Natural killer cell treated with Interleukin-12 subunit alpha and Interleukin-12 subunit beta and Interleukin-15 and Interleukin-18, amount 100 ng/mL, for 72 hours (primary cell): ENCODE measurements at regions not wholly inside any gene's neighbourhood (a gene's known extent, or its start where the extent isn't known, plus 50 kb on each side); places are given as distances from the start of the nearest gene placed in this dataset.

Source experiments
- ATAC-seq, 2 donors: fragments of 150-1000 bp; cut with Tn5 transposase in 1 of 2; sonication (Bioruptor Pico), chemical (Tn5 transposase) in 1 of 2; 2 replicates each; pipeline ENCODE4 v1.10.0; 2021
- DNase-seq: peaks from one replicate; pipeline ENCODE4 v3.0.0; 2022; ENCODE audit warnings: low spot score
- H3K27ac Mint-ChIP-seq, 2 donors: 1 replicate in 1 of 2; 2 replicates in 1 of 2; pipeline ENCODE4 v1.8.0; 2022; ENCODE audit warnings: mixed read lengths in 2 of 2, mild to moderate bottlenecking in 1 of 2, moderate library complexity in 1 of 2
- H3K27me3 Mint-ChIP-seq, 2 donors: 1 replicate in 1 of 2; 2 replicates in 1 of 2; pipeline ENCODE4 v1.8.0; 2022; ENCODE audit warnings: mixed read lengths in 2 of 2
- H3K36me3 Mint-ChIP-seq: one replicate; pipeline ENCODE4 v1.8.0; 2022; ENCODE audit warnings: mixed read lengths
- H3K4me1 Mint-ChIP-seq, 2 donors: 1 replicate in 1 of 2; 2 replicates in 1 of 2; pipeline ENCODE4 v1.8.0; 2022; ENCODE audit warnings: low read depth in 2 of 2, mixed read lengths in 2 of 2, mild to moderate bottlenecking in 1 of 2
- H3K4me3 Mint-ChIP-seq: one replicate; pipeline ENCODE4 v1.8.0; 2022; ENCODE audit warnings: mixed read lengths
- H3K9me3 Mint-ChIP-seq: 2 replicates; pipeline ENCODE4 v1.8.0; 2022; ENCODE audit warnings: mixed read lengths

DNA sequence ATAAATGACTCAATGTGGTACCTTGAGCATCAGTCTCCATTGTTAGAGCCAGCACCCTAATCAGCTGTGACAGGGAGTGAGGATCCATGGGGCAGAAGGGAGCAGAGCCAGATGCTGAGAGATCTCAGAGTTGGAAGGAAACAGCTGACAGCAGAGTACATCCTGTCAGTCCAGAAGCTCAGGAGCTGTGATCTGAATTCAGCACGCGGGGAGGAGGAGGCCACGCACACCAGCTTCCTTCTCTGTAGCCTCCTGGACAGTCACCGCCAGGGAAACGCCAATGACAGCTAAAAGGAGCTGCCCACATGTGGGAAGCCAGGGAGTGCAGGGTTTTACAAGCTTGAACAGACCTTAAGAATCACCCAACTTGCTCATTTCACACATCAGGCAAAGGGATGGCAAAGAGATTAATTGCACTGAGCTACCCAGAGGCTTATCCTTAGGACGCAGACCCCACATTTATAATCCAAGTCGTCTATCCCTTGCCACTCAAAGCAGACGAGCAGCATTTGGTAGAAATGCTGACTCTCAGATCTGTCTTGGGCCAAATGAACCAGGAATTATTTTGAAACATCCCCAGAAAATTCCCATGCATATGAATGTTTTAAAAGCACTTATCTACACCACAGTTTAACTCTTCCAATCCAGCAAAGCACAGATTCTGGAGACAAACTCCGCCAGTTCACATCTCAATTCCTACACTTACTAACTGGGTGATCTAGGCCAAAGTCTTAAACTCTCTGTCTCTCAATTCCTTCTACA lies 322.6 kb upstream of the TMTC1 start:
- Mint-ChIP-seq H3K4me1 (no peaks in the 10 kb centered on the region), H3K27me3 (no peaks in the 10 kb centered on the region), H3K9me3 (peaks cover 19% of the 10 kb centered on the region), H3K36me3 (no peaks in the 10 kb centered on the region), H3K27ac (no peak overlapping the region), H3K4me3 (no peak overlapping the region)
- ATAC-seq: no peak
- DNase-seq: no peak

- no peak for DNase-seq
- H3K4me3 Mint-ChIP-seq: no peak overlapping the region
- no peaks in the 10 kb centered on the region for H3K4me1 Mint-ChIP-seq
- no peaks in the 10 kb centered on the region for H3K36me3 Mint-ChIP-seq
- H3K27me3 Mint-ChIP-seq: no peaks in the 10 kb centered on the region
- H3K27ac Mint-ChIP-seq: no peak overlapping the region
- H3K9me3 Mint-ChIP-seq: peaks cover 16% of the 10 kb centered on the region
- ATAC-seq: no peak
Observed at GRCh38 chr12:30105505-30105904, 321.8 kb upstream of the TMTC1 start.

- no peak overlapping the region for H3K4me3 Mint-ChIP-seq
- no peak for ATAC-seq
- peaks cover 19% of the 10 kb centered on the region for H3K9me3 Mint-ChIP-seq
- no peak overlapping the region for H3K27ac Mint-ChIP-seq
- no peaks in the 10 kb centered on the region for H3K36me3 Mint-ChIP-seq
- H3K27me3 Mint-ChIP-seq: no peaks in the 10 kb centered on the region
- DNase-seq: no peak
- H3K4me1 Mint-ChIP-seq: no peaks in the 10 kb centered on the region
Observed at GRCh38 chr12:30104971-30105370, 321.2 kb upstream of the TMTC1 start.

DNA sequence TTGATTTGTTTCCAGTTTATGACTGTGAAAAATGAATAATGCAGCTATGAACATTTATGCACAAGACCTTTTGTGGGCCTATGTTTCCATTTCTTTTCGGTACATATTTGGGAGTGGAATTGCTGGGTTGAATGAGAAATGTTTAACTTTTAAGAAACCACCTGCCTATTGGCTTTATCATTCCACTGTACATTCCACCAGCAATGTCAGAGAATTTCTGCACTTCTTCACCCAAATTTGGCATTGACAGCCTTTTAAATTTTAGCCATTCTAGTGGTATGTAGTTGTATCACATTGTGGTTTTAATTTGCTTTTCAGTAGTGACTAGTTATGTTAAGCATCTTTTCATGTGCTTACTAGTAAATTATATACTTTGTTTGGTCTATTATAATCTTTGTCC lies 317.0 kb upstream of the TMTC1 start:
- ATAC-seq: no peak
- Mint-ChIP-seq H3K27ac (no peak overlapping the region), H3K9me3 (peaks cover 10% of the 10 kb centered on the region), H3K4me1 (no peaks in the 10 kb centered on the region), H3K36me3 (no peaks in the 10 kb centered on the region), H3K4me3 (no peak overlapping the region), H3K27me3 (no peaks in the 10 kb centered on the region)
- DNase-seq: no peak

DNA sequence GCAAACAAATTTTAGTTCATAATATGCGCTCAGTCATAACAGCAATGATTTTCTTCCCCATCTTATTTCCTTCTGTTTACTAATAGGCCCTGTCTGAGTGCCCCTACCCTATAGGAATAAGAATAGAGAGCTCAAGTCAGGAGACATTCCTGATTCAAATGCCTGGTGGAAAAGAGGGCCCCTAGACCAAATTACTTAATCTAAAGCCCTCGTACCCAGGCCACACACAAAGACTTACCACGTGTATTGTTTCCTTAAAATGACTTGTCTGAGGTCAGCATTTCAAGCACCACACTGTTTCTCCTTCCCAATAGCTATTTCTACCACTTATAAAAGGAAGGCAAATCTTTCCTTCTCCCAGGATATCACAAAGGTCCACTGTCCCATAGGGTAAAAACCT lies 314.9 kb upstream of the TMTC1 start:
- no peaks in the 10 kb centered on the region for H3K36me3 Mint-ChIP-seq
- no peak for DNase-seq
- H3K27ac Mint-ChIP-seq: no peak overlapping the region
- no peaks in the 10 kb centered on the region for H3K27me3 Mint-ChIP-seq
- peaks cover 7% of the 10 kb centered on the region for H3K9me3 Mint-ChIP-seq
- no peak overlapping the region for H3K4me3 Mint-ChIP-seq
- H3K4me1 Mint-ChIP-seq: no peaks in the 10 kb centered on the region
- ATAC-seq: no peak

DNA sequence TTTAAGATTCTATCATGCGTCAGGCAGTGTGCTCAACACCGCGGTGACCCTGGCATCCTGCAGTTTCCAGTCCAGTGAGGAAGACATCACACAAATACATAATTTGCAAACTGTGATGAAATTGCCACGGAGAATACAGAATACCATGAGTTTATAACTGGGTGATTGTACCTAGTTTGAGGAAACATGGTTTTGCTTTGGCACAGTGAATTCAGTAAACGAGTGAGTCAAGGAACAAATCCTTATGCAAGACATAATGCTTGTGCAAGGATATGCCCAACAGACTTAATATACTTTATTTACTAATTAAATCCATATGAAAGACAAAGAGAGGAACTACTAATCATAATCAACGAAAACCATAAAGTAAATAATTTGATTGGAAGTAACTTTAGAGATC lies 311.8 kb upstream of the TMTC1 start:
- Mint-ChIP-seq H3K4me1 (no peaks in the 10 kb centered on the region), H3K36me3 (no peaks in the 10 kb centered on the region), H3K9me3 (peaks cover 15% of the 10 kb centered on the region), H3K4me3 (no peak overlapping the region), H3K27me3 (no peaks in the 10 kb centered on the region), H3K27ac (no peak overlapping the region)
- no peak for ATAC-seq
- no peak for DNase-seq

DNA sequence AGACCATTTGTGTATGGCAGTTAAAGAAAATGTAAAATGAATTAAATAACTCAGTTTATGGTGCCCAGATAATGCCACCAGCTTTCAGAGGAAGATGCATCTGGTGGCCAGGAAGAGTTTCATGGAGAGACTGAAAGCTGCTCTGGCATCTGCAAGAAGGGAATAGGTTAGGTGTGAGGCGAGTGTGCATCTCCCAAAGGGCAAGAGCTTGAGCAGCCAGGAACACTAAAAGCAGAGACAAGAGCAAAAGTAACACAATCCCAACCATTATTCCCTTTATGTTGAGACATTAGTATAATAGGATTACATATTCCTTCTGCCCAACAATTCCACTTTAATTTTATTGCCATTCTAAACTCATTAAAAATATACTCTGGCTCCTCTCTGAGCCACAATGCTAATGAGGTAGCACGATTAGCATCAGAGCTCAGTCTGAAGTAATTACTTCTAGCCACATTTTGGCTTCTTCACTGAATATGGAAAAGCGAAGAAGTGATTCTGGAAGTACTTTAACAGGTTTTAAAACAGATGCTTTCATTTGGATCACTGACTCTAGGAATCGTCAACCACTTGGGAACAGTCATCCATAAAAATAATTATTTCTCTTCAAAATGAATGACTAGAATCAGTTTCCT lies 309.4 kb upstream of the TMTC1 start:
- Mint-ChIP-seq H3K27ac (no peak overlapping the region), H3K4me1 (no peaks in the 10 kb centered on the region), H3K9me3 (peaks cover 13% of the 10 kb centered on the region)

DNA sequence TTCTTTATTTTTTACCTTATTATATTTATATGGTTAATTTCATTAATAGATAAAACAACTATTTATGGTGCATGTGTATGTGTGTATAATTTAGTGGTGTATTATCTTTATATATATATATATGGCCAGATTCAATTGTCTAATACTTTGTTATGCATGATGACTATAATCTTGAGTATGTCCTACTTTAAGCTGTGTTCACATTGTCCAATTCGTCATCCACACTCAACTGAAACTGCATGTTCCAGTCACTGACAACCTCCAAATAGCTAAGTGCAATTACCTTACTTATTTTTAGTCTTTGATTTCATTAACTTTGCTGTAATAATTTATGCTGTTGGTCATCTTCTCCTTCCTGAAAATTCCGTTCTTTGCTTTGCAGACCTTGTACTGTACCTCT lies 306.5 kb upstream of the TMTC1 start:
- Mint-ChIP-seq H3K27me3 (no peaks in the 10 kb centered on the region), H3K27ac (no peak overlapping the region), H3K36me3 (no peaks in the 10 kb centered on the region), H3K4me1 (no peaks in the 10 kb centered on the region), H3K9me3 (peaks cover 11% of the 10 kb centered on the region), H3K4me3 (no peak overlapping the region)
- DNase-seq: no peak
- no peak for ATAC-seq

More for the DNA sequence above, 309.4 kb upstream of the TMTC1 start:
- no peaks in the 10 kb centered on the region for H3K36me3 Mint-ChIP-seq
- DNase-seq (no peak), ATAC-seq (no peak)
- H3K4me3 Mint-ChIP-seq: no peak overlapping the region
- H3K27me3 Mint-ChIP-seq: no peaks in the 10 kb centered on the region

DNA sequence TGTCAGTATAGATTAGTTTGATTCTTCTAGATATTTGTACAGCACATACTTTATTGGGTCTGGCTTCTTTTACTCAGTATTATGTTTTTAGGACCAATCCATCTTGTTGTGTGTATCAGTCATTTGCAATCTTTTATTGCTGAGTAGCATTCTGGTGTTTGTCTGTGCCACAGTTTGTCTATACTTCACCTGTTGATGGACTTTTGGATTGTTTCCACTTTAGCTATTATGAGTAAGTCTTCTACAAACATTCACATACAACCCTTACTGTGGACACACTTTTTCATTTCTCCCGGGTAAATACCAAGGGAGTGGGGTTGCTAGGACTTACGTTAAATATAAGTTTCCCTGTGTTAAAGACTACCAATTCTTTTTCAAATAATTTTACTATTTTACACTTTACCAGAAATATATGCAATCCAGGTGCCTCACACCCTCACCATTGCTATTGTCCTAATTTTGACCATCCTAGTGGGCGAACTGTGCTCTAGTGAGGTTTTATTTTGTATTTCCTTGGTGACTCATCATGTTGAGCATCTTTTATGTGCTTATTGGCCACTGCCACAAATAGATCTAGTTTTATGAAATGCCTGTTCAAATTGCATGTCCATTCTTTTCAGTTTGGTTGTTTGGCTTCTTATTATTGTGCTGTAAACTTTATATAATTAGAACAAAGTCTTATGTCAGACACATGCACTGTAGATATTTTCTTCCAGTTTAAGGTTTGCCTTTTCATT lies 304.7 kb upstream of the TMTC1 start:
- Mint-ChIP-seq H3K4me1 (no peaks in the 10 kb centered on the region), H3K9me3 (peaks cover 8% of the 10 kb centered on the region), H3K4me3 (no peak overlapping the region), H3K27me3 (no peaks in the 10 kb centered on the region), H3K36me3 (no peaks in the 10 kb centered on the region), H3K27ac (no peak overlapping the region)
- DNase-seq (no peak), ATAC-seq (no peak)

GRCh38 chr12:30082381-30082780 lies 298.6 kb upstream of the TMTC1 start:
- Mint-ChIP-seq H3K36me3 (no peaks in the 10 kb centered on the region), H3K27me3 (no peaks in the 10 kb centered on the region), H3K9me3 (peaks cover 9% of the 10 kb centered on the region), H3K27ac (no peak overlapping the region), H3K4me1 (no peaks in the 10 kb centered on the region), H3K4me3 (no peak overlapping the region)
- no peak for DNase-seq
- no peak for ATAC-seq

- H3K9me3 Mint-ChIP-seq: peaks cover 4% of the 10 kb centered on the region
- no peak overlapping the region for H3K4me3 Mint-ChIP-seq
- H3K36me3 Mint-ChIP-seq: no peaks in the 10 kb centered on the region
- no peak for ATAC-seq
- no peak overlapping the region for H3K27ac Mint-ChIP-seq
- DNase-seq: no peak
- H3K4me1 Mint-ChIP-seq: no peaks in the 10 kb centered on the region
- H3K27me3 Mint-ChIP-seq: no peaks in the 10 kb centered on the region
Observed at GRCh38 chr12:30074916-30075315, 291.2 kb upstream of the TMTC1 start.

- ATAC-seq (no peak), DNase-seq (no peak)
- no peaks in the 10 kb centered on the region for H3K4me1 Mint-ChIP-seq
- H3K9me3 Mint-ChIP-seq: peaks cover 9% of the 10 kb centered on the region
- peaks cover 4% of the 10 kb centered on the region for H3K36me3 Mint-ChIP-seq
- H3K4me3 Mint-ChIP-seq: no peak overlapping the region
- H3K27me3 Mint-ChIP-seq: no peaks in the 10 kb centered on the region
- H3K27ac Mint-ChIP-seq: no peak overlapping the region
Observed at GRCh38 chr12:30072824-30073223, 289.1 kb upstream of the TMTC1 start.

DNA sequence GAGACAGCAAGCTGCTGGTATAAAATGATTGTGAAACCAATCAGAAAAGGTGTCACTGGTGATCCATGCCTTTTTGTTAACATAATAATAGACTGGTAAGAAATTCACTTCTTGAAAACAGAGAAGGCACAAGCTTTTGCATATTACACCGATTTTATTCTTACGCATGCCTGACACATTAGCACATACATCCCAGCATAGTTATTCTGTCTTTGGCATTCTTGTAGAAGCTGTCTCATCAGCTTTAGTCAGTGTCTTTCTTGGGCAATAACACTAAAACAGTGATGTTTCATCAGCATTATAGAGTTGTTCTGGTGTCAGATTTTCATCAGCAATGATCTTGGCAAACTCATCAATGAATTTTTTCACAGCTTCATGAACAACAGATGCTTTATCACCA lies 283.4 kb upstream of the TMTC1 start:
- Mint-ChIP-seq H3K27ac (no peak overlapping the region), H3K27me3 (no peaks in the 10 kb centered on the region), H3K9me3 (peaks cover 9% of the 10 kb centered on the region), H3K4me1 (no peaks in the 10 kb centered on the region), H3K4me3 (no peak overlapping the region), H3K36me3 (peaks cover 4% of the 10 kb centered on the region)
- DNase-seq (no peak), ATAC-seq (no peak)

DNA sequence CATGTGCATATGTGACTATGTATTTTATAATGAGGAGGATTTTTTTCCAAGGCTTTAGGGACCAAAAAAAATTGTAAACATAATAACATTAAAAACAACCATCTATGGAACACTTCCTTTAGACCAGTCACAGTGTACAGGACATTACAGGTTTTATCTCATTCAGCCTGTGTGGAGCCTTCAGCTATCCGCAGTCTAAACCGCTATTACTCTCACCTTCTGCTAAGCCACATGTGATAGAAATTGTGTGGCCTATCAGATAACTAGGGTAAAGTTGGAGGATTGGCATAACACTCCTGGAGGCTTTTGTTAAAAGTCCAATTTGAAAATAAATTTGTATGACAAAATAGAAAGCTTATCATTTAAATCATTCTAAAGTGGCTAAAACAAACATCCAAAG lies 281.2 kb upstream of the TMTC1 start:
- Mint-ChIP-seq H3K4me3 (no peak overlapping the region), H3K27me3 (no peaks in the 10 kb centered on the region), H3K4me1 (no peaks in the 10 kb centered on the region), H3K36me3 (peaks cover 4% of the 10 kb centered on the region), H3K9me3 (peaks cover 9% of the 10 kb centered on the region), H3K27ac (no peak overlapping the region)
- ATAC-seq (no peak), DNase-seq (no peak)
